ENCODE measurements at regions not wholly inside any gene's neighbourhood (a gene's known extent, or its start where the extent isn't known, plus 50 kb on each side); places are given as distances from the start of the nearest gene placed in this dataset.

GRCh38 chr12:97061171-97061570 lies 154.1 kb downstream of the NEDD1 start:
- H3K36me3 ChIP-seq (ENCODE audit: control insufficient read depth in 1 of 2, insufficient read depth in 2 of 2, low read length in 2 of 2), result no peaks in the 10 kb centered on the region
- H3K27ac ChIP-seq (ENCODE audit: low read depth, low read length), result no peak overlapping the region
- H3K4me2 ChIP-seq (ENCODE audit: low read length), result no peak overlapping the region
- ChIA-PET RAD21 (ENCODE audit: low non-redundant PET in 1 of 2, low total read pairs in 2 of 2, uncharacterized antibody in 2 of 2, unreplicated experiment in 2 of 2) (no interaction called here), POLR2A (no interaction called here), CTCF (no interaction called here)
- no peak for DNase-seq (ENCODE audit: low read depth, low spot score)
- intact Hi-C loops (cut with micrococcal nuclease), result no loop called here
- no peak overlapping the region for H3K9ac ChIP-seq (ENCODE audit: low read length)
- no peak overlapping the region for H2AFZ ChIP-seq (ENCODE audit: low read depth, low read length, poor library complexity, severe bottlenecking)
- TF ChIP-seq EZH2 (IDR thresholded peaks at IDR 0.05) (no peak), MAX (IDR thresholded peaks at IDR 0.05) (no peak), SRF (IDR thresholded peaks at IDR 0.05; ENCODE audit: low read depth) (no peak), POLR2AphosphoS5 (IDR thresholded peaks at IDR 0.05; ENCODE audit: low read depth, low read length) (no peak), REST (IDR thresholded peaks at IDR 0.05; ENCODE audit: low read depth) (no peak), SP1 (IDR thresholded peaks at IDR 0.05; ENCODE audit: low read depth) (no peak), JUND (IDR thresholded peaks at IDR 0.05) (no peak), RAD21 (IDR thresholded peaks at IDR 0.05; ENCODE audit: low read depth) (no peak), ELF1 (IDR thresholded peaks at IDR 0.05; ENCODE audit: borderline replicate concordance, low read depth) (no peak), EZH2phosphoT487 (IDR thresholded peaks at IDR 0.05; ENCODE audit: borderline replicate concordance) (no peak), CBX3 (IDR thresholded peaks at IDR 0.05; ENCODE audit: low read depth) (no peak), ATF3 (IDR thresholded peaks at IDR 0.05) (no peak), CTCF (IDR thresholded peaks at IDR 0.05 in 2 of 3, conservative IDR thresholded peaks at IDR 0.05 in 1 of 3; ENCODE audit: borderline replicate concordance in 1 of 3, insufficient read depth in 1 of 3, low read depth in 2 of 3, low read length in 2 of 3) (no peak), FOSL1 (IDR thresholded peaks at IDR 0.05; ENCODE audit: low read depth) (no peak), YY1 (IDR thresholded peaks at IDR 0.05; ENCODE audit: extremely low read depth, insufficient replicate concordance, low read depth, low read length) (no peak)
- H4K20me1 ChIP-seq (ENCODE audit: insufficient read depth), result no peaks in the 10 kb centered on the region; the same call in 1 of the 2 replicates
- ATAC-seq, result no peak
- H3K4me1 ChIP-seq (ENCODE audit: control insufficient read depth in 1 of 2, insufficient read depth in 2 of 2, low read length in 2 of 2), result no peaks in the 10 kb centered on the region
- no peak overlapping the region for H3K4me3 ChIP-seq (replicated peaks in 1 of 2; ENCODE audit: low read depth in 1 of 2, low read length in 2 of 2)
- H3K27me3 ChIP-seq (ENCODE audit: insufficient read depth, low read length), result peaks cover 36% of the 10 kb centered on the region
- no peaks in the 10 kb centered on the region for H3K79me2 ChIP-seq (ENCODE audit: insufficient read depth, low read length)
- H3K9me2 ChIP-seq (ENCODE audit: insufficient read depth), result no peaks in the 10 kb centered on the region
- BruUV-seq (replicated peaks), result no TSS peak
- no peaks in the 10 kb centered on the region for H3K9me3 ChIP-seq (ENCODE audit: control insufficient read depth in 1 of 2, insufficient read depth in 1 of 2, low read depth in 1 of 2, low read length in 2 of 2)

All from HCT116 (cell line).